Gastrocnemius medialis (tissue), 4 donors: ENCODE measurements at regions not wholly inside any gene's neighbourhood (a gene's known extent, or its start where the extent isn't known, plus 50 kb on each side); places are given as distances from the start of the nearest gene placed in this dataset.

ENCODE experiments used
- ATAC-seq, 2 donors: fragments of 150-250 bp; one replicate each; pipeline ENCODE4 v1.9.1; 2016
- DNase-seq, 2 donors: peaks; one replicate each; pipeline ENCODE4 v3.0.0-alpha.2; 2019
- H3K27ac ChIP-seq, 4 donors: fragments of 200-600 bp; sonication (generic); 1 replicate in 1 of 4; 2 replicates in 3 of 4; pipeline ENCODE4 v1.5.1; 2016 to 2018; ENCODE audit warnings: mild to moderate bottlenecking in 2 of 4, moderate library complexity in 1 of 4
- H3K27me3 ChIP-seq, 3 donors: fragments of 200-600 bp; sonication (generic) in 2 of 3; 1 replicate in 1 of 3; 2 replicates in 2 of 3; pipeline versions ENCODE4 v1.5.1 to v1.6.0; 2016 to 2019; ENCODE audit warnings: mild to moderate bottlenecking in 1 of 3, moderate library complexity in 1 of 3
- H3K36me3 ChIP-seq, 2 donors: fragments of 200-600 bp; sonication (generic) in 1 of 2; one replicate each; pipeline ENCODE4 v1.5.1; 2017 to 2018
- H3K4me1 ChIP-seq, 2 donors: fragments of 200-600 bp; sonication (generic) in 1 of 2; one replicate each; pipeline ENCODE4 v1.5.1; 2016 to 2017; ENCODE audit warnings: mild to moderate bottlenecking in 2 of 2
- H3K4me3 ChIP-seq, 4 donors: fragments of 200-600 bp; sonication (generic) in 3 of 4; 1 replicate in 1 of 4; 2 replicates in 3 of 4; pipeline ENCODE4 v1.5.1; 2016 to 2019; ENCODE audit warnings: mild to moderate bottlenecking in 2 of 4
- H3K9me3 ChIP-seq, 3 donors: fragments of 200-600 bp; sonication (generic) in 2 of 3; 1 replicate in 1 of 3; 2 replicates in 2 of 3; pipeline ENCODE4 v1.5.1; 2016 to 2019
- CTCF ChIP-seq, 5 experiments: fragments of 450-650 bp in 3 of 5; fragments of 200-600 bp in 2 of 5; sonication (generic) in 2 of 5; IDR thresholded peaks in 4 of 5; conservative IDR thresholded peaks in 1 of 5; 1 replicate in 4 of 5; 2 replicates in 1 of 5; pipeline ENCODE4 v1.5.1; 2016 to 2019; ENCODE audit warnings: antibody characterized with exemption in 5 of 5, mild to moderate bottlenecking in 3 of 5, moderate library complexity in 3 of 5
- POLR2A ChIP-seq, 2 donors: fragments of 450-650 bp; IDR thresholded peaks; one replicate each; pipeline ENCODE4 v1.6.1; 2017; ENCODE audit warnings: antibody characterized with exemption in 2 of 2, mild to moderate bottlenecking in 2 of 2, moderate library complexity in 2 of 2
- in situ Hi-C, 4 donors: fragments of 200-750 bp; cut with MboI; loops; one replicate each; pipeline versions ENCODE4 v1.15.0 to v1.8.0; 2017; ENCODE audit warnings: low sequenced_read_pairs in 4 of 4
- intact Hi-C: fragments of 100-400 bp; cut with DNase I; formaldehyde crosslinking; loops from one replicate; pipeline ENCODE4 v1.15.1; 2023; ENCODE audit warnings: low total_unique reads

DNA sequence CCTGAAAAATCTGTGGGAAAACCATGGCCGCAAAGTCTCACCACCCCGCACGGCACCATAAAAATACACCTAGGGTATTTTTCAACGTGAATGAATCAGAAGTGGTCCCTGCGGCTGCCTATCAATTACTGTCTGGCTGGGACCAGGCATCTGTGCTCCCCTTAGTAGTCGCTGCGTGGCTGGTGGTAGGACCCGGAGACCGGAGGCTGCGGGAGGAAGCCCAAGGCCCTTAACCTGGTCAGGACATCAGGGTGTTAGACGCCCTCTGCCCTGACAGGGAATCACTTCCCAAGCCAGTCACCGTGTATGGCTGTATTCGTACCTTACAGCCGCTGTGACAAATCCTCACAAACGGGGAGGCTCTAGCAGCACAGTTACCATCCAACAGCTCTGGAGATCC lies 141.5 kb upstream of the PPP2R2D start:
- no peak for DNase-seq
- Histone ChIP-seq H3K4me1 (no peaks in the 10 kb centered on the region), H3K9me3 (no peaks in the 10 kb centered on the region), H3K36me3 (no peaks in the 10 kb centered on the region), H3K27ac (no peak overlapping the region), H3K27me3 (peaks cover 0 to 4% (median 0%) of the 10 kb centered on the region in 3 donors), H3K4me3 (no peak overlapping the region)
- intact Hi-C loops (no loop called here), in situ Hi-C loops (no loop called here)
- no peak for ATAC-seq
- no peak for TF ChIP-seq CTCF (IDR thresholded peaks at IDR 0.05 in 4 of 5, conservative IDR thresholded peaks at IDR 0.05 in 1 of 5)

GRCh38 chr10:131760416-131761166 lies 140.2 kb upstream of the PPP2R2D start:
- DNase-seq (no peak), ATAC-seq (no peak)
- no peaks in the 10 kb centered on the region for H3K9me3 ChIP-seq
- no peaks in the 10 kb centered on the region for H3K4me1 ChIP-seq
- no peaks in the 10 kb centered on the region for H3K36me3 ChIP-seq
- H3K27me3 ChIP-seq: peaks cover 0 to 4% (median 0%) of the 10 kb centered on the region in 3 donors
- in situ Hi-C loops: no loop called here
- intact Hi-C loops: no loop called here
- H3K27ac ChIP-seq: no peak overlapping the region
- H3K4me3 ChIP-seq: no peak overlapping the region
- TF ChIP-seq POLR2A (IDR thresholded peaks at IDR 0.05) (no peak), CTCF (IDR thresholded peaks at IDR 0.05 in 4 of 5, conservative IDR thresholded peaks at IDR 0.05 in 1 of 5) (no peak)

DNA sequence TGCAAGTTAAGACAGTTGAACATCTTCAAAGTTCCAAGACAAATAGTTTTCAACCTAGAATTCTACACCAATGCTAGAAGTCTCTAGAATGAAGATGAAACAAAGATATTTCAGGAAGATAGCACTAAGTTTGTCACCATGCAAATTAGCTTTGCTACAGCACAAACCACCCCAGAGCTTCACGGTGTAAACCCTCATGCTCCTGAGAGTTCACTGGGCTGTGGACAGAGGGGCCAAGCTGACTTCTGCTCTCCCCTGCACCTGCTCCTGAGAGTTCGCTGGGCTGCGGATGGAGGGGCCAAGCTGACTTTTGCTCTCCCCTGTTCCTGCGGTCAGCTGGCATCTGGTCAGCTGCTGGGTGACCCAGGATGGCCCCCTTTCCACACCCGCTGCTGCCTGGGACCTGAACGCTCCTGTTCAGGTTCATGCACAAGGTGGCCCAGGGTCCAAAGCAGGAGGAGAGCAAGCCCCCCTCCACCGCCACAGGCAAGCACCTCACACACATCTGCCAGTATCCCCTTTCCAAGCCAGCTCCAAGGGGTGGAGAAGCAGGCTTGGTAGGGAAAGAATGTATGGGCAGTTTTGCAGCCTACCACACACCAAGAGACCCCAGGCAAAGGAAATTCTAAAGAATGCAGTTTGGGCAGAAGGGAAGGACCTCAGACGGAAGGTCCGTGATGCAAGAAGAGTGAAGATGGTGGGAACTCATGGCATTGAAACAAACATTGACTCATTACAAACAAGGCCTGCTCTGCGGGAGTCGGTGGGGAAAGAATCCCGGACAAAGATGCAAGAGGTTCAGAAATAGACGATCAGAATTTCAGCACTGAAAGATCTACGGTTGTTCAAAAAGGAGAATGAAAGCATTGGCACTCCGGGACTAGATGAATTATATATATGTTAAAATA lies 137.8 kb upstream of the PPP2R2D start:
- H3K4me1 ChIP-seq: no peaks in the 10 kb centered on the region
- TF ChIP-seq CTCF (IDR thresholded peaks at IDR 0.05 in 4 of 5, conservative IDR thresholded peaks at IDR 0.05 in 1 of 5) (no peak), POLR2A (IDR thresholded peaks at IDR 0.05) (no peak)
- DNase-seq (no peak), ATAC-seq (no peak)
- no peak overlapping the region for H3K27ac ChIP-seq
- H3K9me3 ChIP-seq: no peaks in the 10 kb centered on the region
- in situ Hi-C loops (no loop called here), intact Hi-C loops (no loop called here)
- peaks cover 0 to 4% (median 0%) of the 10 kb centered on the region in 3 donors for H3K27me3 ChIP-seq
- no peak overlapping the region for H3K4me3 ChIP-seq
- H3K36me3 ChIP-seq: no peaks in the 10 kb centered on the region

GRCh38 chr10:131764929-131765328 lies 135.9 kb upstream of the PPP2R2D start:
- no peak for TF ChIP-seq CTCF (IDR thresholded peaks at IDR 0.05 in 4 of 5, conservative IDR thresholded peaks at IDR 0.05 in 1 of 5)
- TF ChIP-seq POLR2A (IDR thresholded peaks at IDR 0.05): no peak
- Histone ChIP-seq H3K9me3 (no peaks in the 10 kb centered on the region), H3K36me3 (no peaks in the 10 kb centered on the region), H3K27ac (no peak overlapping the region), H3K4me3 (no peak overlapping the region), H3K4me1 (no peaks in the 10 kb centered on the region), H3K27me3 (peaks cover 0 to 4% (median 4%) of the 10 kb centered on the region in 3 donors)
- intact Hi-C loops: no loop called here
- in situ Hi-C loops: no loop called here
- no peak for ATAC-seq
- no peak for DNase-seq
